ENCODE measurements at regions not wholly inside any gene's neighbourhood (a gene's known extent, or its start where the extent isn't known, plus 50 kb on each side); places are given as distances from the start of the nearest gene placed in this dataset.
A peak's percentile ranks its signal among the peaks of the same experiment; 100 is the strongest.
"Not testable (repeated sequence)": the region's sequence is repeated elsewhere in the genome, so short reads cannot be mapped to it uniquely, and the experiment has no call there.

DNA sequence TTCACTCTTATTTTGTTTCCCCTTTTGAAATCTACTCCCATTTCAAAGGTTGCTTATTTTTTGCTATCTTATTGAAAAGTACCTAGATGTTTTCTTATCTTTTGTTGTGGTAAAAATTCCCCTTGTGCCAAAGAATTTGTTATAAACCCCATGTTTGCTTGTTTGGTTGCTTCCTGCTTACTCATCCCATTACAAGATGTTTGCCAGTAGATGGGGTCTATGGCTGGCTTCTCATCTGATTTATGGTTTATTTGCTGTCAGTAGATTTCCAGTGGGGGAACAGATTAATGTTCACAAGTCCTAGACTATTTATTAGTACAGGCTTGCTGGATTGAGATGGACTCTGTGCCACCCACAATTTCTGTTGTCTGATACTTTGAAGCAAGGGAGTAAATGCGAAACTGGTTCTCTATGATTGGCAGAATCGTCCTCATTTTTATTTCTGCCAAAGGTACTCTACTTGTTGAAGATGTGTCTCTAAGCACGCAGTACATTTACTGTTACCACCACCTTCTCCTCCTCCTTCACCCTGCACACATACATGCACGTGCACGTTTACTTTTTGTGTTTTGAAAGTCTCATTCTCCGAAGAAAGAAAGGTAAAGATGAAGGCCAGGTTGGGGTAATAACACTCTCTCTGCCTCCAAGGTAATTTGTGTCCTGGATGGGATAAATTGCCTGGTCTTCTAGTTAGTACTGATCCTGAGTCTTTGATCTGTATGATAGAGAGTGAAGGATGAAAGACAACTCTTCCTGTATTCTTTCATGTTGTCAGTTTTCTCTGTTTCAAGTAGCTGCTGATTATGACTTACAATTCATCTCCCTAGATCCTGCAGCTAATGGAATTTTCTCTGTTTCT, 117.2 kb upstream of the ATP2B1 start:
- Mint-ChIP-seq H3K27me3 (ENCODE audit: low read depth) (no peaks in the 10 kb centered on the region), H3K36me3 (ENCODE audit: low read depth) (no peaks in the 10 kb centered on the region), H3K4me3 (no peak overlapping the region), H3K4me1 (peaks cover 25% of the 10 kb centered on the region), H3K9me3 (no peaks in the 10 kb centered on the region), H3K27ac (peak overlapping the region in 1 of 3 experiments; percentile 13)
- TF ChIP-seq CTCF (IDR thresholded peaks at IDR 0.05; ENCODE audit: unreplicated experiment in 3 of 3) = no peak

DNA sequence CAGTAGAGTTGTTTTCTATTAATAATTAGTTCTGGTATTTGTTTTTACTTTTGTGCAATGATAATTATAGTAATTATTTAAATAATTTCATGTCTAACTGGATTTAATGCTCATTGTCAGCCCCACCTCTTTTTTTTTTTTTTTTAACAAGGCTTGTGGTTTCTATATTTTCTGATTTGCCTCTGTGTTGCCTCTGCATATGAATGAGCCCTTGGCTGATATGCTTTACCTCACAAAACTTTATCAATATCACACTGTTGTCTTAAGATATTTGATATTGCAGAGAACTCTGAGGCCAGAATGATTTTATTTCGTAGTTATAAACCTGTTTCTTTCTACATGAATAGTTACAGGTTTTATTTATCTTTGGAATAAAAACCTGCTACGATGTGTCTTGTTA, 116.2 kb upstream of the ATP2B1 start:
- H3K4me1 Mint-ChIP-seq = peaks cover 24% of the 10 kb centered on the region
- H3K4me3 Mint-ChIP-seq = no peak overlapping the region
- no peaks in the 10 kb centered on the region for H3K27me3 Mint-ChIP-seq (ENCODE audit: low read depth)
- no peak for TF ChIP-seq CTCF (IDR thresholded peaks at IDR 0.05; ENCODE audit: unreplicated experiment in 3 of 3)
- H3K27ac Mint-ChIP-seq = no peak overlapping the region
- no peaks in the 10 kb centered on the region for H3K9me3 Mint-ChIP-seq
- H3K36me3 Mint-ChIP-seq (ENCODE audit: low read depth) = no peaks in the 10 kb centered on the region

GRCh38 chr12:89822992-89823391, 114.4 kb upstream of the ATP2B1 start:
- H3K36me3 Mint-ChIP-seq (ENCODE audit: low read depth); H3K4me3 Mint-ChIP-seq; H3K27me3 Mint-ChIP-seq (ENCODE audit: low read depth); H3K9me3 Mint-ChIP-seq; H3K27ac Mint-ChIP-seq: not testable (repeated sequence)
- H3K4me1 Mint-ChIP-seq = peaks cover 16% of the 10 kb centered on the region

DNA sequence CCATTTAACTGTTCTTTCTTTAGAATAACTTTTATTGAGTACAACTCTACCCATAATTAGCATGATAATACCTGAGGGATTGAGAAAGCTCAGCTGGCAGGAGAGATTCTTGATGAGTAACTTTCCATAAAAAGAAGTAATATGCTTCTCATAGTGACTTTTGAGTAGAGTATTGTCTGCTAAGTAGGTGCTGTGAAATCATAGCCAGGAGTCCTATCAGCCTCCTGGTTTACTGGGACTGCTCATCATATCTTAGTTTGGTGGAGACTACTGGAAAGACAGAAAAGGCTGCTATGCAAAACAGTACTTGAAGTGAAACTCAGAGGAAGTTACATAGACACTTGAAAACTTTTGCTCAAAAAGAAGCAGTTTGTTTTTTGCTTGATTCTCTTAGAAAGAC, 113.3 kb upstream of the ATP2B1 start:
- H3K36me3 Mint-ChIP-seq (ENCODE audit: low read depth) = no peaks in the 10 kb centered on the region
- H3K4me3 Mint-ChIP-seq = no peak overlapping the region
- H3K27ac Mint-ChIP-seq = no peak overlapping the region
- no peaks in the 10 kb centered on the region for H3K9me3 Mint-ChIP-seq
- TF ChIP-seq CTCF (IDR thresholded peaks at IDR 0.05; ENCODE audit: unreplicated experiment in 3 of 3) = no peak
- no peaks in the 10 kb centered on the region for H3K27me3 Mint-ChIP-seq (ENCODE audit: low read depth)
- peaks cover 12% of the 10 kb centered on the region for H3K4me1 Mint-ChIP-seq

DNA sequence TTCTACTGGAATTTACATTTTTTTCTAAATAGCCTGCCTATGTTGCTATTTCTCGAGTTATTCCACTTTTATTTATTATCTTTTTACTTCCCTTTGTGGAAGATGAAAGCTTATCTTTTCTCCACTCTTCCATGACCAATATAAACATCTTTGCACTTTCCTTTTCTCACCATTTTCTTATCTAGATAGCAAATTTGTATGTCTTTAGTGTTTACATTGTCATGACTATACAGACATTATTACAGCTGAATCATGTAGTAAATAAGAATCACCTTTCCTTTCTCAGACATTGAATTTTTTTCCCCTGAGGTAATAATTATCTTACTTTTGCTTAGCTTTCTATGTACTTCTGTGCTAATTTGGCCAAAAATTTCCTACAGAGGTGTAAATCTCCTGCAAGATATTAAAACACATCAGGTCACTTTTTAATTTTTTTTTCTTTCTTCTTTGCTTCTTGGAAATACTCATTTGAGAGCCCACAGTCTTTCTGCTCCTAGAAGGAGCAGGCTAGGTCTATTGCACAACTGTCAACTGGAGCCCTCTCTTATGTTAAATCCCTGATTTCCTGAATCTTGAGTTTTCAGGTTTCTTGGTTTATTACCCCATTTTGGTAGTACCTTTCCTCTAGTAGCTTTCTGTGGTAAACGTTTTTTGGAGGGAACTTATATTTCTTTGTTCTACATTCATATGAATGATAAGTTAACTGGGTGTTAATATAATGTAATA, 109.0 kb upstream of the ATP2B1 start:
- Mint-ChIP-seq H3K4me3 (no peak overlapping the region), H3K36me3 (ENCODE audit: low read depth) (no peaks in the 10 kb centered on the region), H3K9me3 (peaks cover 3% of the 10 kb centered on the region), H3K27ac (no peak overlapping the region), H3K27me3 (ENCODE audit: low read depth) (no peaks in the 10 kb centered on the region), H3K4me1 (no peaks in the 10 kb centered on the region)
- no peak for TF ChIP-seq CTCF (IDR thresholded peaks at IDR 0.05; ENCODE audit: unreplicated experiment in 3 of 3)

DNA sequence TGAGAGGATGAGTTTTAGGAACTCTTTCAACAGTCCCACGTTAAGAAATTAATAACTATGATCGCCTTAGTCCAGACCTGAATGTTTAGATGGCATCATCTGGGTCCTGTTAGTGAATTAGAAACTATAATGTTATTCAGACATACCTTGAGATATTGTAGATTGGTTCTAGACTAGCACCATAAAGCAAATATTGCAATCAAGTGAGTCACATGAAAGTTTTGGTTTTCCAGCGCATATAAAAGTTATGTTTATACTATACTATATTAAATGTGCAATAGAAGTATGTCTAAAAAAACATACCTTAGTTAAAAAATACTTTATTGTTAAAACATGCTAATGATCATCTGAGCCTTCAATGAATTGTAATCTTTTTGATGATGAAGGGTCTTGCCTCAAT, 106.6 kb upstream of the ATP2B1 start:
- H3K27me3 Mint-ChIP-seq (ENCODE audit: low read depth) = no peaks in the 10 kb centered on the region
- no peak overlapping the region for H3K4me3 Mint-ChIP-seq
- no peaks in the 10 kb centered on the region for H3K36me3 Mint-ChIP-seq (ENCODE audit: low read depth)
- TF ChIP-seq CTCF (IDR thresholded peaks at IDR 0.05; ENCODE audit: unreplicated experiment in 3 of 3) = no peak
- peaks cover 3% of the 10 kb centered on the region for H3K9me3 Mint-ChIP-seq
- no peak overlapping the region for H3K27ac Mint-ChIP-seq
- H3K4me1 Mint-ChIP-seq = no peaks in the 10 kb centered on the region

Measured in nephron (organoid).